Duodenal mucosa (tissue), 2 donors: ENCODE measurements at regions not wholly inside any gene's neighbourhood (a gene's known extent, or its start where the extent isn't known, plus 50 kb on each side); places are given as distances from the start of the nearest gene placed in this dataset.

Experiments used
- H3K27ac ChIP-seq: one replicate; pipeline ENCODE4 v1.7.0; 2013; ENCODE audit warnings: low read depth, low read length
- H3K27me3 ChIP-seq, 2 donors: one replicate each; pipeline ENCODE4 v1.7.0; 2013; ENCODE audit warnings: low read length in 2 of 2, control low read depth in 1 of 2; ENCODE audit not compliant: insufficient read depth in 2 of 2, control insufficient read depth in 1 of 2
- H3K36me3 ChIP-seq, 2 donors: one replicate each; pipeline ENCODE4 v1.7.0; 2013; ENCODE audit warnings: low read length in 2 of 2, control low read depth in 1 of 2; ENCODE audit not compliant: insufficient read depth in 2 of 2, control insufficient read depth in 1 of 2
- H3K4me1 ChIP-seq, 2 donors: one replicate each; pipeline ENCODE4 v1.7.0; 2013; ENCODE audit warnings: low read length in 2 of 2, control low read depth in 1 of 2; ENCODE audit not compliant: insufficient read depth in 2 of 2, control insufficient read depth in 1 of 2
- H3K4me3 ChIP-seq, 2 donors: one replicate each; pipeline ENCODE4 v1.7.0; 2013; ENCODE audit warnings: low read length in 2 of 2, low read depth in 1 of 2
- H3K9ac ChIP-seq, 2 donors: one replicate each; pipeline ENCODE4 v1.7.0; 2013; ENCODE audit warnings: low read length in 2 of 2, low read depth in 1 of 2
- H3K9me3 ChIP-seq, 2 donors: one replicate each; pipeline ENCODE4 v1.7.0; 2013; ENCODE audit warnings: low read length in 2 of 2, control low read depth in 1 of 2; ENCODE audit not compliant: control insufficient read depth in 1 of 2

DNA sequence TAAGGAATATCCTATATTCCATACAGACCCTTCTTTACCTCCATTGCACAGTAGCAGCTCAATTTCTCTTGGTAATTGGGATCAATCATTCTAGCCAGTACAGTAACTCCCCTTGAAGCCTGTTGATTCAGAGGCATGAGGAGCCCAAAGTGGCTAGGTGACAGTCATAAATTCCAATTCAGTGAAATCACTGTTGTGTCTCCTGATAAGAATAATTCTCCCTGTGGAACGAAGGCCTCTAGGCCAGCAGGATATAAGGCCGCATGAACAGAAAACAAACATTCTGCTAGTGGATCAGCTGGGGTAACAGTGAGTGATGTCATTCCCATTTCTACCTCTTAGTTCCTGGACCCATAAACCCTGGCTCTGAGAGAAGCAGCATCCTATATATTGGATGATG is 696.3 kb downstream of the NR2F2 start:
- Histone ChIP-seq H3K4me1 (no peaks in the 10 kb centered on the region), H3K36me3 (no peaks in the 10 kb centered on the region), H3K4me3 (no peak overlapping the region), H3K27me3 (no peaks in the 10 kb centered on the region), H3K27ac (no peak overlapping the region), H3K9me3 (peaks cover 0 to 2% of the 10 kb centered on the region in 2 donors), H3K9ac (no peak overlapping the region)

- H3K9me3 ChIP-seq, result peaks cover 0 to 2% of the 10 kb centered on the region in 2 donors
- H3K27me3 ChIP-seq, result no peaks in the 10 kb centered on the region
- H3K9ac ChIP-seq, result no peak overlapping the region
- no peak overlapping the region for H3K27ac ChIP-seq
- H3K36me3 ChIP-seq, result no peaks in the 10 kb centered on the region
- H3K4me3 ChIP-seq, result no peak overlapping the region
- no peaks in the 10 kb centered on the region for H3K4me1 ChIP-seq
Measured at GRCh38 chr15:97027772-97028171, 697.3 kb downstream of the NR2F2 start.

DNA sequence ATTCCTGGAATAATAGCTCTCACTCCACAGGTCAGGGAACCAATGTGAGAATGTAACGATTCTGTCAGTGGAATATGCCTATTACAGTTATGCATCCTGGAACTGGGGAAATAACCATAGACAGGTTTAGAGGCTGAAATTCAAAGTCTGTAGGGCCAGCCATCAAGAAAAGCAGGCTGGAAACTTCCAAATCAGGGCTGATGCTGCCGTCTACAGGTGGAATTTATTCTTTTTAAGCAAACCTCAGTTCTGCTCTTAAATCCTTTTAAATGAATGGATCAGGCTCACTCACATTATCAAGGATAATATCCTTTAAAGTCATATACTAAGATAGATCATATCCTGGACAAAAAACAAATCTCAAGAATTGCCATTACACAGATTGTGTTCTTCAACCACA is 699.8 kb downstream of the NR2F2 start:
- H3K27me3 ChIP-seq, result no peaks in the 10 kb centered on the region
- H3K27ac ChIP-seq, result no peak overlapping the region
- H3K4me3 ChIP-seq, result no peak overlapping the region
- no peaks in the 10 kb centered on the region for H3K4me1 ChIP-seq
- no peak overlapping the region for H3K9ac ChIP-seq
- peaks cover 0 to 2% of the 10 kb centered on the region in 2 donors for H3K9me3 ChIP-seq
- no peaks in the 10 kb centered on the region for H3K36me3 ChIP-seq

GRCh38 chr15:97036301-97036700 is 705.8 kb downstream of the NR2F2 start:
- no peaks in the 10 kb centered on the region for H3K36me3 ChIP-seq
- H3K9ac ChIP-seq, result no peak overlapping the region
- H3K4me3 ChIP-seq, result no peak overlapping the region
- H3K4me1 ChIP-seq, result no peaks in the 10 kb centered on the region
- no peaks in the 10 kb centered on the region for H3K9me3 ChIP-seq
- H3K27me3 ChIP-seq, result no peaks in the 10 kb centered on the region
- no peak overlapping the region for H3K27ac ChIP-seq

DNA sequence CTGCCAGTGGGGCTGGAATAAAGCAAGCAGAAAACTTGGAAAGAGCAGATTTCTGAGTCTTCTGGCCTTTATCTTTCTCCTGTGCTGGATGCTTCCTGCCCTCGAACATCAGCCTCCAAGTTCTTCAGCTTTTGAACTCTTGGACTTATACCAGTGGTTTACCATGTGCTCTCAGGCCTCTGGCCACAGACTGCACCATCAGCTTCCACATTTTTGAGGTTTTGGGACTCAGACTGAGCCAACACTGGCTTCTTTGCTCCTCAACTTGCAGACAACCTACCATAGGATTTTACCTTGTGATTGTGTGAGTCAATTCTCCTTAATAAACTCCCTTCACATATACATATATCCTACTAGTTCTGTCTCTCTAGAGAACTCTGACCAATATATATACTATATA is 706.6 kb downstream of the NR2F2 start:
- Histone ChIP-seq H3K4me1 (no peaks in the 10 kb centered on the region), H3K36me3 (no peaks in the 10 kb centered on the region), H3K4me3 (no peak overlapping the region), H3K27ac (no peak overlapping the region), H3K9me3 (no peaks in the 10 kb centered on the region), H3K27me3 (no peaks in the 10 kb centered on the region), H3K9ac (no peak overlapping the region)

DNA sequence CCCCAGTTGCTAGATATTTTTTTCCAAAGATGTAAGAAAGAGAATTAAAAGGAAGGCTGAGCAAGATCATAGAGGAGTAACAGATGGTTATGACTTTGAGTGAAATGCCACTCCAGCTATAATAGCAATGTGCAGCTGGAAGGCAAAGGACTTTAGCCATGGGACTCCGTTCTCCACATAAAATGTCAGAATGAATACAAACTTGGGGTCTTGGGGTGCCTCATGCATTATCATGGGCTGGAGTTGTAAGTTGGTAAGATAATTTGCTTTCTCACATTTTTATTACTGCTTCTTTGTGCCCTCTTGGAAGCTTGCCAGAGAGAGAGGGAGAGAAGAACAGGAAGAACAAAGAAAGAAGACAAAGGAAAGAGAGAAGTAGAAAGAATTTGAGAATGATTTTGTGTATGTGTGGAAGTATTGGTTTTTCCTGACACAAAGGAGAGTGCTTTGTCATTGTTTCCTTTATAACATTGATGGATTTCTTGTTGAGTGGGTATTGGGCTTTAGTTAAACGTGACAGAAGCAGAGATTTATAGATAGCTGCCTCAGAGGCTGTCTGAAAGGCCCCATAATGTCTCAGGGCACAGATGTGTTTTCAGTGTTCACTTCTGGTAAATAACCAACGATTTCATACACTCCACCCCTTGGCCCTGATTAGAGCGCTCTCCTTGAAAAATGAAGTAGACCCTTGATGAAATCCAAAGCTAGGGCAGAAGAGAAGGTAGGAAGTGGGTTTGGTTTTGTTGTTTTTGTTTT is 715.3 kb downstream of the NR2F2 start:
- Histone ChIP-seq H3K9me3 (no peaks in the 10 kb centered on the region), H3K27ac (no peak overlapping the region), H3K4me1 (no peaks in the 10 kb centered on the region), H3K9ac (no peak overlapping the region), H3K4me3 (no peak overlapping the region), H3K36me3 (no peaks in the 10 kb centered on the region), H3K27me3 (no peaks in the 10 kb centered on the region)

- Histone ChIP-seq H3K9me3 (no peaks in the 10 kb centered on the region), H3K27ac (no peak overlapping the region), H3K27me3 (no peaks in the 10 kb centered on the region)
Measured at GRCh38 chr15:97052513-97052912, 722.0 kb downstream of the NR2F2 start.

DNA sequence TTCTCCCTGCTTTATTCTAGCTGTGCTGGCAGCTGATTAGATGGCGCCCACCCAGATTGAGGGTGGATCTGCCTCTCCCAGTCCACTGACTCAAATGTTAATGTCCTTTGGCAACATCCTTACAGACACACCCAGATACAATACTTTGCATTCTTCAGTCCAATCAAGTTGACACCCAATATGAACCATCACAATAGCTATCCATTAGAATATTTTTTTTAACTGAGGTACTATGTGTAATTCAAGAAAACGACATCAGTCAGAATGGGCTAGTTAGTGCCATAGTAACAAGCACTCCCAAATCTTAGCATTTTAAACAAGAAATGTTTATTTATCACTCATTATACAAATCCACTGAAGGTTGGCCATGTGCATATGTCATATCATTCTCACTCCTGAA is 723.1 kb downstream of the NR2F2 start:
- Histone ChIP-seq H3K4me1 (no peaks in the 10 kb centered on the region), H3K36me3 (no peaks in the 10 kb centered on the region), H3K4me3 (no peak overlapping the region), H3K27ac (no peak overlapping the region), H3K9me3 (no peaks in the 10 kb centered on the region), H3K27me3 (no peaks in the 10 kb centered on the region), H3K9ac (no peak overlapping the region)

More at GRCh38 chr15:97052513-97052912, 722.0 kb downstream of the NR2F2 start:
- Histone ChIP-seq H3K4me1 (no peaks in the 10 kb centered on the region), H3K9ac (no peak overlapping the region), H3K36me3 (no peaks in the 10 kb centered on the region), H3K4me3 (no peak overlapping the region)

GRCh38 chr15:97057503-97057902 is 727.0 kb downstream of the NR2F2 start:
- H3K9ac ChIP-seq, result no peak overlapping the region
- no peaks in the 10 kb centered on the region for H3K9me3 ChIP-seq
- no peaks in the 10 kb centered on the region for H3K36me3 ChIP-seq
- H3K27me3 ChIP-seq, result no peaks in the 10 kb centered on the region
- H3K4me3 ChIP-seq, result no peak overlapping the region
- H3K4me1 ChIP-seq, result no peaks in the 10 kb centered on the region
- no peak overlapping the region for H3K27ac ChIP-seq

DNA sequence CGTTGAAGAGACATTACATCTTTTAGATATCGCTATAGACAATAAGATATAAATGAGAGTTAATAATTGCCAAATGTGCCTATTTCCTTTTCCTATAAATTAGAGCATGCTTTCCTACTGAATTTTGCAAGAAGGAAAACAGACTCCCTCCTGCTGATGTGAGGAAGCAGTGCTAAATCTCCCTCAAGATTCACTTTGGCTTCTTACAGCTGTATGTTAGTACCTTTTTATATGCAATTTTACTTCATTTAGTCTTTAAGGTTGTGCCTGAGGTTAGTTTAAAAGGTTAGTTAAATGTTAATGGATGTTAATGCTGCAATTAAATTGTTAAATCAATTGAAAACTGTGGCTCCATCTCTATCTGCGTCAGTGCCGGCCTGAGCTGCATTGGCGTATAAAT is 728.8 kb downstream of the NR2F2 start:
- H3K4me3 ChIP-seq, result no peak overlapping the region
- no peak overlapping the region for H3K9ac ChIP-seq
- H3K27ac ChIP-seq, result no peak overlapping the region
- H3K4me1 ChIP-seq, result no peaks in the 10 kb centered on the region
- H3K9me3 ChIP-seq, result no peaks in the 10 kb centered on the region
- H3K36me3 ChIP-seq, result no peaks in the 10 kb centered on the region
- H3K27me3 ChIP-seq, result no peaks in the 10 kb centered on the region
